ENCODE measurements at regions not wholly inside any gene's neighbourhood (a gene's known extent, or its start where the extent isn't known, plus 50 kb on each side); places are given as distances from the start of the nearest gene placed in this dataset.

GRCh38 chr7:20865684-20866083, 79.0 kb upstream of the SP8 start:
- no peak overlapping the region for H3K4me3 ChIP-seq (ENCODE audit: low read depth, low read length)
- TF ChIP-seq, protein P1, sequence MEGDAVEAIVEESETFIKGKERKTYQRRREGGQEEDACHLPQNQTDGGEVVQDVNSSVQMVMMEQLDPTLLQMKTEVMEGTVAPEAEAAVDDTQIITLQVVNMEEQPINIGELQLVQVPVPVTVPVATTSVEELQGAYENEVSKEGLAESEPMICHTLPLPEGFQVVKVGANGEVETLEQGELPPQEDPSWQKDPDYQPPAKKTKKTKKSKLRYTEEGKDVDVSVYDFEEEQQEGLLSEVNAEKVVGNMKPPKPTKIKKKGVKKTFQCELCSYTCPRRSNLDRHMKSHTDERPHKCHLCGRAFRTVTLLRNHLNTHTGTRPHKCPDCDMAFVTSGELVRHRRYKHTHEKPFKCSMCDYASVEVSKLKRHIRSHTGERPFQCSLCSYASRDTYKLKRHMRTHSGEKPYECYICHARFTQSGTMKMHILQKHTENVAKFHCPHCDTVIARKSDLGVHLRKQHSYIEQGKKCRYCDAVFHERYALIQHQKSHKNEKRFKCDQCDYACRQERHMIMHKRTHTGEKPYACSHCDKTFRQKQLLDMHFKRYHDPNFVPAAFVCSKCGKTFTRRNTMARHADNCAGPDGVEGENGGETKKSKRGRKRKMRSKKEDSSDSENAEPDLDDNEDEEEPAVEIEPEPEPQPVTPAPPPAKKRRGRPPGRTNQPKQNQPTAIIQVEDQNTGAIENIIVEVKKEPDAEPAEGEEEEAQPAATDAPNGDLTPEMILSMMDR (IDR thresholded peaks at IDR 0.05; ENCODE audit: low read depth, low read length, missing control alignments) = no peak
- DNase-seq (ENCODE audit: low read depth) = no peak

DNA sequence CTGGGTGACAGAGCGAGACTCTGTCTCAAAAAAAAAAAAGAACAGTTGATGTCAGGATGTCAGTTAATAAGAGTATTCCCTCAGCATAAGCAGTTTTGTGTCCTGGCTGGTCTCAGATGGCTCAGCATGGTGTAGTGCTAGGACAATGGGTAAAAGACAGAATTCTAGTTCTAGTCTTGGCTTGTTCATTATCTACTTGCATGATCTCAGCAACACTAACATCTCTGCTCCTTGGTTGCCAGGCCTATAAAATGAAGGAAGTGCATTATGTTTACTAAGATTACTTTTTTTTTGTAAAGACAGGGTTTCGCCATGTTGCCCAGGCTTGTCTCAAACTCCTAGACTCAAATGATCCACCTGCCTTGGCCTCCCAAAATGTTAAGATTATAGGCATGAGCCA, 84.3 kb upstream of the SP8 start:
- TF ChIP-seq, protein P1 (IDR thresholded peaks at IDR 0.05; ENCODE audit: low read depth, low read length, missing control alignments) = no peak
- no peak for DNase-seq (ENCODE audit: low read depth)
- no peak overlapping the region for H3K4me3 ChIP-seq (ENCODE audit: low read depth, low read length)

- no peak for DNase-seq (ENCODE audit: low read depth)
- TF ChIP-seq, protein P1 (IDR thresholded peaks at IDR 0.05; ENCODE audit: low read depth, low read length, missing control alignments) = no peak
- no peak overlapping the region for H3K4me3 ChIP-seq (ENCODE audit: low read depth, low read length)
Observed at GRCh38 chr7:20892776-20893175, 106.1 kb upstream of the SP8 start.

DNA sequence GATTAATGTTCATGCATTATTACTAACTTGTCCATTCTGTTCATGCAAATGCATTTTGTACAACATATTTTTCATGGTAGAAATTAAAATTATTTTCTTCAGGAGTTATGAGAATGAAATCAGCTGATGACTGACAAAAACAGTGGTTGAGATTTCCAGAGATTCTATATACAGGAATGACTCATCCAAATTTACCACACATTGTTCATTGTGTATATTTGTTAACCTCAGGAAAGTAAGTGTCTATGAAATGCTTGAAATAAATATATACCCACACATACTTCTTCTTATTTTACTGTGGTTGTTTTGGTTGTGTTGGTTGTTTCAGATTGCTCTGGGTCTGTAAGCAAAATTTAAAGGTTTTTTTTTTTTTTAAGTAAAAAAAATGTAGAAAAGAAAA, 108.1 kb upstream of the SP8 start:
- TF ChIP-seq, protein P1 (IDR thresholded peaks at IDR 0.05; ENCODE audit: low read depth, low read length, missing control alignments) = no peak
- DNase-seq (ENCODE audit: low read depth) = no peak
- no peak overlapping the region for H3K4me3 ChIP-seq (ENCODE audit: low read depth, low read length)

GRCh38 chr7:20895563-20895962, 108.9 kb upstream of the SP8 start:
- DNase-seq (ENCODE audit: low read depth) = no peak
- TF ChIP-seq, protein P1 (IDR thresholded peaks at IDR 0.05; ENCODE audit: low read depth, low read length, missing control alignments) = no peak
- no peak overlapping the region for H3K4me3 ChIP-seq (ENCODE audit: low read depth, low read length)

DNA sequence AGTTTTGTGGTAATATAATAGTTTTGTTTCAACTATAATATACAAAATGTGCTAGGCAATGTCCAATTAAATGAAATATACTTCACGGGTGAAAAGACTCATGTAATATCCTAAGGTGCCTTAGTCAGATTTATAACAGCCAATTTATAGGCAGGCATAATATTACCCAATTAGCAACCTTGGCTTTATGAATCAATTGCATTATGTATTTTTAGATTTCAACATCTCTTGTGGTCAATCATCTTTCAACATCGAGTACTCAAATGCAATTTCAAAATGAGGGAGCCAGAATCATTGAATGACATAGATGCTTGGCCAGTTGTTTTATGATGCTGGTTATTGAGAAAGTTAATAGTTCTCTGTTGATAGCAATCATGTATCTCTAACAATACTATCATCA, 110.3 kb upstream of the SP8 start:
- DNase-seq (ENCODE audit: low read depth) = no peak
- no peak overlapping the region for H3K4me3 ChIP-seq (ENCODE audit: low read depth, low read length)
- TF ChIP-seq, protein P1 (IDR thresholded peaks at IDR 0.05; ENCODE audit: low read depth, low read length, missing control alignments) = no peak

DNA sequence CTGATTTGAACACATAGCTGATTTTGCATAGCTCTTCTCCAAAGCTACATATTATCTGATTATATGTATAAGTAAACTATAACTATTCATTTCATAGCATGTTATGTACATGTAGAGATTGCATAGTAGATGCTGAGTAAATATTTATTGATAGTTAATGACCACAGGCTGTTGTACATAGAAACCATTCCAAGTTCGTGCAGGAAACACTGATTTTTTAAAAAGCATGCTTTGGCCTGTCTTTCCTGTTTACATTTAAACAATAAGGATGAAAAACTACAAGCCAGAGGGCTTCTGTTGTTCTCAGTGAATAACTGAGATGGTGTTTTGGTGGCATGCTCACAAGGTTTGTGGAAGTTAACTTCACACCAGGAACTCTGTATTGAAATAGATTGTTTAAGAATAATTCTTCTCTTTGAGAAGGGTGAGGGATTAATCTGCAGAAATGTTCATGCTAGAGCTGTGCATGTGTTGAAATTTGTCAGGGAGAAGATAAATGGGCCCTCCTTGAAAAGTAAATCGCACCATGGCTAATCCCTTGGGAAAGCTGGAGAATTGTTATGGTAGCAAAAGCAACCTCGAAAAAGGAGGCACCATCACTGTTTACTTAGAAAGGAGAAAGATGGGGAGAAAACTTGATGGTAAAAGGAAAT, 120.2 kb upstream of the SP8 start:
- DNase-seq (ENCODE audit: low read depth) = no peak
- H3K4me3 ChIP-seq (ENCODE audit: low read depth, low read length) = no peak overlapping the region
- TF ChIP-seq, protein P1 (IDR thresholded peaks at IDR 0.05; ENCODE audit: low read depth, low read length, missing control alignments) = no peak

All from GM12864 (cell line).